ENCODE measurements at regions not wholly inside any gene's neighbourhood (a gene's known extent, or its start where the extent isn't known, plus 50 kb on each side); places are given as distances from the start of the nearest gene placed in this dataset.

DNA sequence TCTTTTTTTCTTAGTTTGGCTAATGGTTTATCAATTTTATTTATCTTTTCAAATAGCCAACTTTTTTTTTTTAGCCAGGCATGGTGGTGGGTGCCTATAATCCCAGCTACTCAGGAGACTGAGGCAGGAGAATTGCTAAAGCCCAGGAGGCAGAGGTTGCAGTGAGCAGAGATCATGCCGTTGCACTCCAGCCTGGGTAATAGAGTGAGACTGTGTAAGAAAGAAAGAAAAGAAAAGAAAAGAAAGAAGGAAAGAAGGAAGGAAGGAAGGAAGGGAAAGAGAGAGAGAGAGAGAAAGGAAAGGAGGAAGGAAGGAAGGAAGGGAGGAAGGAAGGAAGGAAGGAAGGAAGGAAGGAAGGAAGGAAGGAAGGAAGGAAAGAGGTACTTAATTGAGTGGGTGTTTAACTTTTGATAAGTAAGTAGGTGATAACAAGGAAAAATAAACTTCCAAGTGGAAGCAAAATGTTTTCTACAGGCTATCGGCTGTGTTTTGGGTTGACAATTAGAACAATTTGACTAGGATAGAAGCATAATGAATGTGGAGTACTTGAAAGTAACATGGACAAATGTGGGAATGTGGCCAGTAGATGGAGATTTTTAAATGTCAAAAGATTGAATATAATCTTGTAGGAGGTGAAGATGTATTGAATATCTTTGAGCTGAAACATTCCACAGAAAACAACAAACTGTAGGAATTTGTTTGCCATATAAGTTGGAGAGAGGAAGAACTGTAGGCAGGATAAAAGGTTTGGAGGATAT, 62.8 kb upstream of the MYO16 start:
- no peak overlapping the region for H3K4me3 Mint-ChIP-seq (ENCODE audit: low read depth, unreplicated experiment)
- no peaks in the 10 kb centered on the region for H3K36me3 Mint-ChIP-seq (ENCODE audit: insufficient read depth, unreplicated experiment)
- CTCF ChIA-PET: no interaction called here
- no peak for DNase-seq
- no peaks in the 10 kb centered on the region for H3K4me1 Mint-ChIP-seq (ENCODE audit: low read depth, unreplicated experiment)
- no peaks in the 10 kb centered on the region for H3K27me3 Mint-ChIP-seq (ENCODE audit: unreplicated experiment)
- intact Hi-C loops (cut with micrococcal nuclease; ENCODE audit: unreplicated experiment): no loop called here
- H3K9me3 Mint-ChIP-seq (ENCODE audit: low read depth, unreplicated experiment): no peaks in the 10 kb centered on the region
- no peak overlapping the region for H3K27ac Mint-ChIP-seq (ENCODE audit: unreplicated experiment)
- BruUV-seq (replicated peaks): no TSS peak
- TF ChIP-seq, protein P1, sequence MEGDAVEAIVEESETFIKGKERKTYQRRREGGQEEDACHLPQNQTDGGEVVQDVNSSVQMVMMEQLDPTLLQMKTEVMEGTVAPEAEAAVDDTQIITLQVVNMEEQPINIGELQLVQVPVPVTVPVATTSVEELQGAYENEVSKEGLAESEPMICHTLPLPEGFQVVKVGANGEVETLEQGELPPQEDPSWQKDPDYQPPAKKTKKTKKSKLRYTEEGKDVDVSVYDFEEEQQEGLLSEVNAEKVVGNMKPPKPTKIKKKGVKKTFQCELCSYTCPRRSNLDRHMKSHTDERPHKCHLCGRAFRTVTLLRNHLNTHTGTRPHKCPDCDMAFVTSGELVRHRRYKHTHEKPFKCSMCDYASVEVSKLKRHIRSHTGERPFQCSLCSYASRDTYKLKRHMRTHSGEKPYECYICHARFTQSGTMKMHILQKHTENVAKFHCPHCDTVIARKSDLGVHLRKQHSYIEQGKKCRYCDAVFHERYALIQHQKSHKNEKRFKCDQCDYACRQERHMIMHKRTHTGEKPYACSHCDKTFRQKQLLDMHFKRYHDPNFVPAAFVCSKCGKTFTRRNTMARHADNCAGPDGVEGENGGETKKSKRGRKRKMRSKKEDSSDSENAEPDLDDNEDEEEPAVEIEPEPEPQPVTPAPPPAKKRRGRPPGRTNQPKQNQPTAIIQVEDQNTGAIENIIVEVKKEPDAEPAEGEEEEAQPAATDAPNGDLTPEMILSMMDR (IDR thresholded peaks at IDR 0.05; ENCODE audit: unreplicated experiment): no peak

DNA sequence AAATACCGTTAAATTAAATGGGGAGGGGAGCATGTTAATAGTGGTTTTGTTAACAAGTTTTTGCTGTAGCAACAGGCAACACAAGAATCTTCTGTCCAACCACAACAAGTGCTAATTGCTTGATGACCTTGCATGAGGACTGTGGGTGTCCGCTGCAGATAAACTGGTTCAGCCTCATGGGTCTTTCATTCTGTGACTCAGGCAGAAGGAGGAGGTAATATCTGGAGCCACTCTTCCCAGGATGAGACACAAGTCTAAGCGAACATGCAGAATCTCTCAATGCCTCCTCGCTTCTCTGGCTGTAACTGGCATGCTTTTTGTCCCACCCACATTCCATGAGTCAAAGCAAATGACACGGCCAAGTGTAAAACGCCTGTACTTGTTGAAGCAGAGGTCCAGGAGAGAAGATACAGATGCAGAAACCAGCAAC, 56.6 kb upstream of the MYO16 start:
- DNase-seq: no peak
- H3K4me1 Mint-ChIP-seq (ENCODE audit: low read depth, unreplicated experiment): no peaks in the 10 kb centered on the region
- TF ChIP-seq, protein P1 (IDR thresholded peaks at IDR 0.05; ENCODE audit: unreplicated experiment): no peak
- no peak overlapping the region for H3K4me3 Mint-ChIP-seq (ENCODE audit: low read depth, unreplicated experiment)
- H3K36me3 Mint-ChIP-seq (ENCODE audit: insufficient read depth, unreplicated experiment): no peaks in the 10 kb centered on the region
- H3K27me3 Mint-ChIP-seq (ENCODE audit: unreplicated experiment): no peaks in the 10 kb centered on the region
- H3K27ac Mint-ChIP-seq (ENCODE audit: unreplicated experiment): no peak overlapping the region
- CTCF ChIA-PET: no interaction called here
- intact Hi-C loops (cut with micrococcal nuclease; ENCODE audit: unreplicated experiment): no loop called here
- no peaks in the 10 kb centered on the region for H3K9me3 Mint-ChIP-seq (ENCODE audit: low read depth, unreplicated experiment)
- no TSS peak for BruUV-seq (replicated peaks)

DNA sequence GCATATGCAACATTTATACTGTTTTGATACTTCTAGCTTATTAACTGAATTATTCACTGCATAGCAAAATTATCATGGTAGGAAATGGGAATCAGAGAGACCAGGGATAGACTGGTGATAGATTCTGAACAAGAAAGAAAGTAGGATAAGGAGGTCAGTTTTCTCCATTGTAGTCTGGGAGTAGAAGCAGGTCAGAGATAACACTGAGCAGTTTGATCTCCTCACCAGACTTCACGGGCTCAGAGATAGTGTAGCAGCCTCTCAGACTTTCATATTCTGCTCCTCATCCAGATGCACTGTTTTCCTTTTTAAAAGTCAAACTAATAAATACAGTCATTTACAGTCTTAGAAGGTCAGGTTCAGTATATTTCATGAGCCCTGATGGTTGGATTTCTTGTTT, 56.0 kb upstream of the MYO16 start:
- BruUV-seq (replicated peaks): no TSS peak

DNA sequence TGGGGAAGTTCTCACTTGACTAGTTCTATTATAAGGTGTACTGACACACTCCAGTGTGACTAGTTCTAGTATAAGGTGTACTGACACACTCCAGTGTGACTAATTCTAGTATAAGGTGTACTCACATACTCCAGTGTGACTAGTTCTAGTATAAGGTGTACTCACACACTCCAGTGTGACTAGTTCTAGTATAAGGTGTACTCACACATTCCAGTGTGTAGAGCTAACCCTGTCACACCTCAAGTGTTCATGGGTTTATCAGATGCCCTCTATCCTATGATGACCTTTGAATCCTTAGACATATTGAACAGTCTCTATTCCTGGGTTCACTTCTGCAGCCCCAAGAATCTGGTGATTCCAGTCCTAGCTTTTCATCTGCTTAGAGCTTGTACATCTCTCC, 54.6 kb upstream of the MYO16 start:
- Mint-ChIP-seq H3K36me3 (ENCODE audit: insufficient read depth, unreplicated experiment) (no peaks in the 10 kb centered on the region), H3K27ac (ENCODE audit: unreplicated experiment) (no peak overlapping the region), H3K27me3 (ENCODE audit: unreplicated experiment) (no peaks in the 10 kb centered on the region), H3K9me3 (ENCODE audit: low read depth, unreplicated experiment) (no peaks in the 10 kb centered on the region), H3K4me1 (ENCODE audit: low read depth, unreplicated experiment) (no peaks in the 10 kb centered on the region), H3K4me3 (ENCODE audit: low read depth, unreplicated experiment) (no peak overlapping the region)
- BruUV-seq (replicated peaks): no TSS peak
- no peak for DNase-seq
- intact Hi-C loops (cut with micrococcal nuclease; ENCODE audit: unreplicated experiment): no loop called here
- CTCF ChIA-PET: no interaction called here
- TF ChIP-seq, protein P1 (IDR thresholded peaks at IDR 0.05; ENCODE audit: unreplicated experiment): no peak

More for the DNA sequence above, 56.0 kb upstream of the MYO16 start:
- TF ChIP-seq, protein P1 (IDR thresholded peaks at IDR 0.05; ENCODE audit: unreplicated experiment): no peak
- CTCF ChIA-PET: no interaction called here
- Mint-ChIP-seq H3K27ac (ENCODE audit: unreplicated experiment) (no peak overlapping the region), H3K36me3 (ENCODE audit: insufficient read depth, unreplicated experiment) (no peaks in the 10 kb centered on the region), H3K4me3 (ENCODE audit: low read depth, unreplicated experiment) (no peak overlapping the region), H3K27me3 (ENCODE audit: unreplicated experiment) (no peaks in the 10 kb centered on the region), H3K4me1 (ENCODE audit: low read depth, unreplicated experiment) (no peaks in the 10 kb centered on the region), H3K9me3 (ENCODE audit: low read depth, unreplicated experiment) (no peaks in the 10 kb centered on the region)
- DNase-seq: no peak
- intact Hi-C loops (cut with micrococcal nuclease; ENCODE audit: unreplicated experiment): no loop called here

All from Calu3 (cell line).